NCI-H748 (cell line): ENCODE measurements at regions not wholly inside any gene's neighbourhood (a gene's known extent, or its start where the extent isn't known, plus 50 kb on each side); places are given as distances from the start of the nearest gene placed in this dataset.

Experiments used
- DNase-seq: peaks from one replicate; lab custom pipeline; 2025; ENCODE audit not compliant: unreplicated experiment; lab: John Stamatoyannopoulos, UW

- no peak for DNase-seq
These were observed 543.6 kb upstream of the CFAP20DC start for GRCh38 chr3:59593380-59593779.

GRCh38 chr3:59580996-59581395 is 531.2 kb upstream of the CFAP20DC start:
- DNase-seq, result no peak

- DNase-seq, result no peak
These were observed 530.7 kb upstream of the CFAP20DC start for GRCh38 chr3:59580499-59580898.

- DNase-seq, result no peak
These were observed 528.3 kb upstream of the CFAP20DC start for GRCh38 chr3:59578129-59578528.

GRCh38 chr3:59576606-59577005 is 526.8 kb upstream of the CFAP20DC start:
- DNase-seq, result no peak

- DNase-seq, result peak; percentile 89
These were observed 525.5 kb upstream of the CFAP20DC start for GRCh38 chr3:59575113-59576001.

GRCh38 chr3:59573911-59574310 is 524.1 kb upstream of the CFAP20DC start:
- DNase-seq, result peak; percentile 45

- no peak for DNase-seq
These were observed 522.3 kb upstream of the CFAP20DC start for GRCh38 chr3:59572106-59572505.

- no peak for DNase-seq
These were observed 521.0 kb upstream of the CFAP20DC start for GRCh38 chr3:59570806-59571205.

- no peak for DNase-seq
These were observed 517.8 kb upstream of the CFAP20DC start for GRCh38 chr3:59567661-59568060.

- no peak for DNase-seq
These were observed 516.7 kb upstream of the CFAP20DC start for GRCh38 chr3:59566481-59566975.

- DNase-seq, result peak; percentile 87
These were observed 515.3 kb upstream of the CFAP20DC start for GRCh38 chr3:59565125-59565524.

GRCh38 chr3:59563966-59564365 is 514.1 kb upstream of the CFAP20DC start:
- no peak for DNase-seq

GRCh38 chr3:59563072-59563605 is 513.3 kb upstream of the CFAP20DC start:
- DNase-seq, result no peak

- DNase-seq, result no peak
These were observed 510.1 kb upstream of the CFAP20DC start for GRCh38 chr3:59559721-59560435.

GRCh38 chr3:59558906-59559720 is 509.3 kb upstream of the CFAP20DC start:
- peak; percentile 82 for DNase-seq

- no peak for DNase-seq
These were observed 505.9 kb upstream of the CFAP20DC start for GRCh38 chr3:59555593-59556315.

- DNase-seq, result no peak
These were observed 503.3 kb upstream of the CFAP20DC start for GRCh38 chr3:59553076-59553475.

GRCh38 chr3:59551834-59552233 is 502.0 kb upstream of the CFAP20DC start:
- no peak for DNase-seq

- no peak for DNase-seq
These were observed 500.1 kb upstream of the CFAP20DC start for GRCh38 chr3:59549962-59550361.
